Erythroblast (primary cell): ENCODE measurements at regions not wholly inside any gene's neighbourhood (a gene's known extent, or its start where the extent isn't known, plus 50 kb on each side); places are given as distances from the start of the nearest gene placed in this dataset.

ENCODE experiments used
- GATA1 ChIP-seq: IDR thresholded peaks from 2 replicates; pipeline ENCODE4 v1.6.1; 2011; ENCODE audit warnings: low read depth, mild to moderate bottlenecking, control low read depth, low read length, moderate library complexity
- POLR2A ChIP-seq: IDR thresholded peaks from 2 replicates; pipeline ENCODE4 v1.6.1; 2011; ENCODE audit warnings: mild to moderate bottlenecking, low read length

- TF ChIP-seq POLR2A (no peak), GATA1 (no peak)
Observed at GRCh38 chr2:16226381-16226780, 286.0 kb downstream of the MYCN start.
